ENCODE measurements at regions not wholly inside any gene's neighbourhood (a gene's known extent, or its start where the extent isn't known, plus 50 kb on each side); places are given as distances from the start of the nearest gene placed in this dataset.

GRCh38 chr12:131499864-131500190 lies 211.1 kb upstream of the SFSWAP start:
- H3K27ac ChIP-seq, result no peak overlapping the region
- TF ChIP-seq CTCF (conservative IDR thresholded peaks at IDR 0.05), result no peak

GRCh38 chr12:131500564-131500963 lies 210.3 kb upstream of the SFSWAP start:
- no peak overlapping the region for H3K27ac ChIP-seq
- no peak for TF ChIP-seq CTCF (conservative IDR thresholded peaks at IDR 0.05)

DNA sequence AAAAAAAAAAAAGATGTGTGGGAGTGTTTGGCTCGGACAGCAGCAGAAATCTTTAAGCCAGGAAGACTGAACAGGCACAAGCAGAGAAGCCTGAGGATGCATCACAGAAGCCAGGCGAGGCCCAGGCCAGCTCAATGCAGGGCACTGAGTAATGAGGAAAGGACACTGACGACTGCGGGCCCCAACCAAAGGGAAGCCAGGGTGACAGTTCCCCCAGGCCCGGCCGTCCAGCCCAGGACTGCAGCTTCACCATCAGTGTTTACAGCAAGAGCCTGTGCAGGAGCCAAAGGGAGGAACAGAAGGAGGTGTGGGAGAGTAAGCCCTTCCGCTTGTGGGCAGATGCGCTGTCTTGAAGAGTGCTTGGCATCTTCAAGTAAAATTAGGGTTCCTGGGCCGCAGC lies 205.3 kb upstream of the SFSWAP start:
- H3K27ac ChIP-seq, result no peak overlapping the region
- no peak for TF ChIP-seq CTCF (conservative IDR thresholded peaks at IDR 0.05)

- no peak for TF ChIP-seq CTCF (conservative IDR thresholded peaks at IDR 0.05)
- no peak overlapping the region for H3K27ac ChIP-seq
Measured at GRCh38 chr12:131506426-131506825, 204.5 kb upstream of the SFSWAP start.

DNA sequence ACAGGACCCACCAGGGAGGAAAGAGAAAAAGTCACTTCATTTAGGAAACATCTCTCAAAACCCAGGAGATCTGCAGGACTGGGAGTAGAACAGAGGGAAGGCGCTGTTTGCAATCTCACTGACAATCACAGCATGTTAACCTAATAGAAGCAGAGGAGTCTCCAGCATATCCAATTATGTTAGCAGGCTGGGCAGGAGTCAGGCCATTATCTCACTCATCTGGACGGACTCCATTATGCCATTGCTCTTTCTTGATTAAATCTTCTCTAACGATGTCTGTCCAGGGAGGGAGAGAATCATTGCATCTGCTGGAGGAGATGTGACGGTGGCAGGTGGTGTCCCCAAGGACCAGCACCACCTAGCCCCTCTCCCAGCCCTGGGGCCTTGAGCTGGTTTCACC lies 203.8 kb upstream of the SFSWAP start:
- no peak overlapping the region for H3K27ac ChIP-seq
- no peak for TF ChIP-seq CTCF (conservative IDR thresholded peaks at IDR 0.05)

- H3K27ac ChIP-seq, result no peak overlapping the region
- TF ChIP-seq CTCF (conservative IDR thresholded peaks at IDR 0.05), result no peak
Measured at GRCh38 chr12:131507881-131508280, 203.0 kb upstream of the SFSWAP start.

DNA sequence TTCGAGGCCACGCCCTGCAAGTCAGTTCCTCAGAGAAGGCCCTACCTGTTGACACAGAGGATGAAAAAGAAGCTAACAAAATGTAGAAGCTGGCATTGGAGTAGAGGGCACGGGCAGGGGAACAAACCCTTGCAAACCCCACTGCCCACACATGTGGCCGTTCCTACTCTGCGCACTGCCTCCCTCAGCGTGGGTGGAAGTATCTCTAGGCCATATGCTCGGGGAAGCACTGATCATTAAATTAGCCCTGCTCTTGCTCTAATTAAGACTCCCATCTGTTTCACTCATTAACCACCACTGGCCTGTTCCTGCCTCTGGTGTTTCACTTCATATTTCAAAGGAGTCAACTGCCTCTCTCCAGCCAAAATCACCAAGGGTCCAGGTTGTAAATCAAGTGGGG lies 201.2 kb upstream of the SFSWAP start:
- H3K27ac ChIP-seq, result no peak overlapping the region
- no peak for TF ChIP-seq CTCF (conservative IDR thresholded peaks at IDR 0.05)

GRCh38 chr12:131510431-131510830 lies 200.5 kb upstream of the SFSWAP start:
- no peak for TF ChIP-seq CTCF (conservative IDR thresholded peaks at IDR 0.05)

More at GRCh38 chr12:131510431-131510830, 200.5 kb upstream of the SFSWAP start:
- H3K27ac ChIP-seq, result no peak overlapping the region

Measured in VCaP (cell line).